Cardiac fibroblast (primary cell): ENCODE measurements at regions not wholly inside any gene's neighbourhood (a gene's known extent, or its start where the extent isn't known, plus 50 kb on each side); places are given as distances from the start of the nearest gene placed in this dataset.

Experiments used
- DNase-seq, 2 donors: peaks; one replicate each; pipeline versions ENCODE4 v3.0.0 to v3.0.0-alpha.2; 2010; ENCODE audit warnings: low read depth in 2 of 2
- H3K4me3 ChIP-seq, 2 donors: replicated peaks in 1 of 2; 1 replicate in 1 of 2; 2 replicates in 1 of 2; pipeline ENCODE4 v1.5.1; 2011; ENCODE audit warnings: low read depth in 2 of 2, low read length in 2 of 2, mild to moderate bottlenecking in 2 of 2, moderate library complexity in 1 of 2
- CTCF ChIP-seq: IDR thresholded peaks from one replicate; pipeline ENCODE4 v1.5.1; 2011; ENCODE audit warnings: low read depth, mild to moderate bottlenecking, low read length, inconsistent platforms

GRCh38 chr2:78068808-78069207 lies 546.6 kb upstream of the LRRTM4 start:
- no peak for TF ChIP-seq CTCF

GRCh38 chr2:78070693-78071092 lies 548.5 kb upstream of the LRRTM4 start:
- no peak for TF ChIP-seq CTCF
- H3K4me3 ChIP-seq: no peak overlapping the region
- no peak for DNase-seq

More at GRCh38 chr2:78068808-78069207, 546.6 kb upstream of the LRRTM4 start:
- no peak overlapping the region for H3K4me3 ChIP-seq
- DNase-seq: no peak

GRCh38 chr2:78077633-78078032 lies 555.5 kb upstream of the LRRTM4 start:
- no peak for TF ChIP-seq CTCF
- no peak overlapping the region for H3K4me3 ChIP-seq
- no peak for DNase-seq

- TF ChIP-seq CTCF: no peak
- no peak for DNase-seq
- H3K4me3 ChIP-seq: no peak overlapping the region
Observed at GRCh38 chr2:78082555-78082954, 560.4 kb upstream of the LRRTM4 start.

- no peak for DNase-seq
- no peak for TF ChIP-seq CTCF
- H3K4me3 ChIP-seq: no peak overlapping the region
Observed at GRCh38 chr2:78093436-78093835, 571.3 kb upstream of the LRRTM4 start.

GRCh38 chr2:78109272-78109671 lies 587.1 kb upstream of the LRRTM4 start:
- H3K4me3 ChIP-seq: no peak overlapping the region
- TF ChIP-seq CTCF: no peak
- DNase-seq: no peak

- TF ChIP-seq CTCF: no peak
- H3K4me3 ChIP-seq: no peak overlapping the region
- DNase-seq: no peak
Observed at GRCh38 chr2:78115291-78115690, 593.1 kb upstream of the LRRTM4 start.
